ENCODE measurements at regions not wholly inside any gene's neighbourhood (a gene's known extent, or its start where the extent isn't known, plus 50 kb on each side); places are given as distances from the start of the nearest gene placed in this dataset.

DNA sequence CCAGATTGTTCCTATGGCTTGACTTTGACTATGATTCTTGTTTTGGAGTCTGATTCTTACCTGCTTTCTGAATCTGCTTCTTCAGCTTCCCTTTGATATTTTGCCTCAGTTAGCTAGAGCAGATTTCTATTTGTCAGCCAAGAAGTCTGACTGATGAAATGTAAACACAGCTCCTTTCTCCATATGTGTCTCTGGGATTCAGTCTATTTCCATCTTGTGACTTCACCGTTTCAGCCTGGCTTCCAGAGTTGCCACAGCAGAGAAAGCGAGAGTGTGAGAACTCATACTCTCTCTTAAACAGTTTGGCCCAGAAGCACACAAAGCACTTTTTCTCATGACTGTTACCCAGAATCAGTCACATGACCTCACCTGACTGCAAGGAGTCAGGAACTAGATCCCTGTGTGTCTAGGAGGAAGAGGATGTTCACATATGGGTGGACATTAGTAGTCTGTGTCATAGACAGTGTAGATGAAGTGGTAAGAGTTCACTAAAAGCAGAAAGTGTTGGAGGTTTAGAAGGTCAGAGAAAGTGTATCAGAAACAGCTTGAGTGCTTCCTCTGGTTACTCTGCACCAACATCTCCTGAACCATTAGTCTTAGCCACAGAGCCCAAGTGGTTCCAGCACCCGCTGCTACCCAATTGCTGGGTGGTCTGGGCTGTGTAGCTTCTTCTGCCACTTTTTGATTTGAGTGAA is 103.4 kb upstream of the CDK6 start:
- no peak overlapping the region for H3K4me3 ChIP-seq

DNA sequence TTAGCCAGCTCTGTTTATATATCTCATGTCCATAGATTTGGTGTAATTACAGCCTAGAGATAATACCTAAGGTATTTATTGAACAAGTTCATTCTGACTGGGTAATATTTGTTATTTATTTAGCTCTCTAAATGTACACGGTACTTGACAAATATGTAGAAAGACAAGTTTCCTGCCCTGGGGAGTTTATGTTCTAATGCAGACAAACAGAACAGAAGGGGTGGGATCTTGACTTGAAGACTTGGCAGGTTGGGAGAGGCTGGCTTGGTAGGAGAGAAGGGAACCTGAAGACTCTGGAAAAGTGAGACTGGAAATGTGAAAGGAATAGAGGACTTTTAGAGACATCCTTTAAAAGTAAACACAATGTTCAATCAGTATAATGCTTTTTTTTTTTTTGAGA is 97.7 kb upstream of the CDK6 start:
- H3K27me3 ChIP-seq, result no peaks in the 10 kb centered on the region
- no peak for DNase-seq
- 74% methylated on average over 1 of the region's 1 CpG for WGBS, 2 donors
- no peaks in the 10 kb centered on the region for H3K4me1 ChIP-seq
- no peak for TF ChIP-seq POLR2A (IDR thresholded peaks at IDR 0.05)
- TF ChIP-seq, protein P1, sequence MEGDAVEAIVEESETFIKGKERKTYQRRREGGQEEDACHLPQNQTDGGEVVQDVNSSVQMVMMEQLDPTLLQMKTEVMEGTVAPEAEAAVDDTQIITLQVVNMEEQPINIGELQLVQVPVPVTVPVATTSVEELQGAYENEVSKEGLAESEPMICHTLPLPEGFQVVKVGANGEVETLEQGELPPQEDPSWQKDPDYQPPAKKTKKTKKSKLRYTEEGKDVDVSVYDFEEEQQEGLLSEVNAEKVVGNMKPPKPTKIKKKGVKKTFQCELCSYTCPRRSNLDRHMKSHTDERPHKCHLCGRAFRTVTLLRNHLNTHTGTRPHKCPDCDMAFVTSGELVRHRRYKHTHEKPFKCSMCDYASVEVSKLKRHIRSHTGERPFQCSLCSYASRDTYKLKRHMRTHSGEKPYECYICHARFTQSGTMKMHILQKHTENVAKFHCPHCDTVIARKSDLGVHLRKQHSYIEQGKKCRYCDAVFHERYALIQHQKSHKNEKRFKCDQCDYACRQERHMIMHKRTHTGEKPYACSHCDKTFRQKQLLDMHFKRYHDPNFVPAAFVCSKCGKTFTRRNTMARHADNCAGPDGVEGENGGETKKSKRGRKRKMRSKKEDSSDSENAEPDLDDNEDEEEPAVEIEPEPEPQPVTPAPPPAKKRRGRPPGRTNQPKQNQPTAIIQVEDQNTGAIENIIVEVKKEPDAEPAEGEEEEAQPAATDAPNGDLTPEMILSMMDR (IDR thresholded peaks at IDR 0.05), result no peak
- H3K27ac ChIP-seq, result no peak overlapping the region
- intact Hi-C loops (cut with DNase I; ENCODE audit: low total_unique reads), result no loop called here
- H3K36me3 ChIP-seq (ENCODE audit: low read depth, missing control alignments), result no peaks in the 10 kb centered on the region
- no peaks in the 10 kb centered on the region for H3K9me3 ChIP-seq
- H3K4me3 ChIP-seq, result no peak overlapping the region

More for the DNA sequence above, 103.4 kb upstream of the CDK6 start:
- intact Hi-C loops (cut with DNase I; ENCODE audit: low total_unique reads), result no loop called here
- WGBS, 2 donors, result 77 to 82% methylated on average over 3 of the region's 3 CpGs
- no peaks in the 10 kb centered on the region for H3K36me3 ChIP-seq (ENCODE audit: low read depth, missing control alignments)
- TF ChIP-seq POLR2A (IDR thresholded peaks at IDR 0.05), result no peak
- TF ChIP-seq, protein P1 (IDR thresholded peaks at IDR 0.05), result no peak
- no peaks in the 10 kb centered on the region for H3K27me3 ChIP-seq
- H3K4me1 ChIP-seq, result no peaks in the 10 kb centered on the region
- no peaks in the 10 kb centered on the region for H3K9me3 ChIP-seq
- DNase-seq, result no peak
- H3K27ac ChIP-seq, result no peak overlapping the region

DNA sequence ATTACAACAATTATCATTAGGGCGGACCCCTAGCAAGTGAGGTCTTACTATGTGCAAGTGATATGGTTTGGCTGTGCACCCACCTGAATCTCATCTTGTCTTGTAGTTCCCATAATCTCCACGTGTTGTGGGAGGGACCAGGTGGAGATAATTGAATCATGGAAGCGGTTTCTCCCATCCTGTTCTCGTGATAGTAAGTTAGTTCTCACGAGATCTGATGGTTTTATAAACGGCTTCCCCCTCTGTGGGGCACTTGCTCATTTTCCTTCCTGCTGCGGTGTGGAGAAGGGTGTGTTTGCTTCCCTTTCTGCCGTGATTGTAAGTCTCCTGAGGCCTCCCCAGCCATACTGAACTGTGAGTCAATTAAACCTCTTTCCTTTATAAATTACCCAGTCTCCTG is 96.1 kb upstream of the CDK6 start:
- H3K9me3 ChIP-seq, result no peaks in the 10 kb centered on the region
- intact Hi-C loops (cut with DNase I; ENCODE audit: low total_unique reads), result no loop called here
- no peaks in the 10 kb centered on the region for H3K36me3 ChIP-seq (ENCODE audit: low read depth, missing control alignments)
- no peak for DNase-seq
- no peaks in the 10 kb centered on the region for H3K4me1 ChIP-seq
- TF ChIP-seq POLR2A (IDR thresholded peaks at IDR 0.05), result no peak
- TF ChIP-seq, protein P1 (IDR thresholded peaks at IDR 0.05), result no peak
- no peak overlapping the region for H3K4me3 ChIP-seq
- no peak overlapping the region for H3K27ac ChIP-seq
- H3K27me3 ChIP-seq, result no peaks in the 10 kb centered on the region
- WGBS, 2 donors, result 58 to 75% methylated on average over 8 of the region's 8 CpGs

DNA sequence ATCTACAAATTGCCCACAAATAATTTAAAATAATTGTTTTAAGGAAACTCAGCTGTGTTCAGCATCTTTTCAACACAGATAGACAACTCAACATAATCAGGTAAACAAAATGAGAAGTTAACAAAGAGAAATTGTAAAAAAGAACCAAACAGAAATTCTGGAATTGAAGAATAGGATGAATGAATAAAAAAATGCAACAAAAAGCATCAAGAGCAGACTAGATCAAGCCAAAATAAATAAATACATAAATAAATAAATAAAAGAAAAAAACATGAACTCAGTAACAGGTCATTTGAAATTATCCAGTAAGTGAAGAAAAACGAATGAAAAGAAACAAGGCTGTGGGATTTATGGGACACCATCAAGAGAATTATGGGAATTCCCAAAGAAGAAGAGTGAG is 94.0 kb upstream of the CDK6 start:
- intact Hi-C loops (cut with DNase I; ENCODE audit: low total_unique reads), result no loop called here
- no peak overlapping the region for H3K27ac ChIP-seq
- no peaks in the 10 kb centered on the region for H3K9me3 ChIP-seq
- no peaks in the 10 kb centered on the region for H3K36me3 ChIP-seq (ENCODE audit: low read depth, missing control alignments)
- 64 to 71% methylated on average over 1 of the region's 1 CpG for WGBS, 2 donors
- TF ChIP-seq, protein P1 (IDR thresholded peaks at IDR 0.05), result no peak
- TF ChIP-seq POLR2A (IDR thresholded peaks at IDR 0.05), result no peak
- H3K4me1 ChIP-seq, result no peaks in the 10 kb centered on the region
- no peaks in the 10 kb centered on the region for H3K27me3 ChIP-seq
- no peak overlapping the region for H3K4me3 ChIP-seq
- no peak for DNase-seq

- Histone ChIP-seq H3K4me1 (no peaks in the 10 kb centered on the region), H3K27ac (no peak overlapping the region), H3K36me3 (ENCODE audit: low read depth, missing control alignments) (no peaks in the 10 kb centered on the region), H3K9me3 (no peaks in the 10 kb centered on the region), H3K27me3 (no peaks in the 10 kb centered on the region), H3K4me3 (no peak overlapping the region)
- DNase-seq, result no peak
- intact Hi-C loops (cut with DNase I; ENCODE audit: low total_unique reads), result no loop called here
- TF ChIP-seq, protein P1 (IDR thresholded peaks at IDR 0.05), result no peak
- TF ChIP-seq POLR2A (IDR thresholded peaks at IDR 0.05), result no peak
- 81 to 95% methylated on average over 3 to 8 of the region's 8 CpGs for WGBS, 2 donors
These were observed 90.3 kb upstream of the CDK6 start for GRCh38 chr7:92926697-92927044.

Measured in testis (tissue), 2 donors.